HG03442 (cell line): ENCODE measurements at regions not wholly inside any gene's neighbourhood (a gene's known extent, or its start where the extent isn't known, plus 50 kb on each side); places are given as distances from the start of the nearest gene placed in this dataset.

Source experiments
- ATAC-seq: cut with Tn5 transposase; IDR thresholded peaks from one replicate; pipeline ENCODE4 v1.9.1; 2021; ENCODE audit warnings: mild to moderate bottlenecking, moderate library complexity; ENCODE audit not compliant: unreplicated experiment

- ATAC-seq = no peak
Observed at GRCh38 chr4:110878413-110878812, 255.5 kb upstream of the PITX2 start.

- no peak for ATAC-seq
Observed at GRCh38 chr4:110878956-110879355, 256.1 kb upstream of the PITX2 start.

GRCh38 chr4:110886270-110886669 lies 263.4 kb upstream of the PITX2 start:
- ATAC-seq = no peak

GRCh38 chr4:110886856-110887255 lies 264.0 kb upstream of the PITX2 start:
- no peak for ATAC-seq

GRCh38 chr4:110897784-110898183 lies 274.9 kb upstream of the PITX2 start:
- ATAC-seq = no peak

- peak; percentile 87 for ATAC-seq
Observed at GRCh38 chr4:110898290-110898689, 275.4 kb upstream of the PITX2 start.

- no peak for ATAC-seq
Observed at GRCh38 chr4:110900213-110900769, 277.4 kb upstream of the PITX2 start.

- ATAC-seq = no peak
Observed at GRCh38 chr4:110902500-110902899, 279.6 kb upstream of the PITX2 start.

GRCh38 chr4:110904435-110905065 lies 281.7 kb upstream of the PITX2 start:
- no peak for ATAC-seq

- no peak for ATAC-seq
Observed at GRCh38 chr4:110905367-110905766, 282.5 kb upstream of the PITX2 start.

- no peak for ATAC-seq
Observed at GRCh38 chr4:110907801-110908313, 285.0 kb upstream of the PITX2 start.

- ATAC-seq = no peak
Observed at GRCh38 chr4:110914791-110915190, 291.9 kb upstream of the PITX2 start.

GRCh38 chr4:110915301-110915700 lies 292.4 kb upstream of the PITX2 start:
- ATAC-seq = no peak

GRCh38 chr4:110916505-110916904 lies 293.6 kb upstream of the PITX2 start:
- no peak for ATAC-seq

GRCh38 chr4:110917835-110918234 lies 295.0 kb upstream of the PITX2 start:
- no peak for ATAC-seq

GRCh38 chr4:110920990-110921389 lies 298.1 kb upstream of the PITX2 start:
- no peak for ATAC-seq

GRCh38 chr4:110924761-110925160 lies 301.9 kb upstream of the PITX2 start:
- ATAC-seq = no peak

GRCh38 chr4:110926841-110927400 lies 304.0 kb upstream of the PITX2 start:
- ATAC-seq = no peak

- no peak for ATAC-seq
Observed at GRCh38 chr4:110933341-110933740, 310.5 kb upstream of the PITX2 start.

- ATAC-seq = no peak
Observed at GRCh38 chr4:110944501-110944900, 321.6 kb upstream of the PITX2 start.

- no peak for ATAC-seq
Observed at GRCh38 chr4:110945600-110945999, 322.7 kb upstream of the PITX2 start.

GRCh38 chr4:110949542-110949941 lies 326.7 kb upstream of the PITX2 start:
- no peak for ATAC-seq
